Breast epithelium (tissue), 4 donors: ENCODE measurements at regions not wholly inside any gene's neighbourhood (a gene's known extent, or its start where the extent isn't known, plus 50 kb on each side); places are given as distances from the start of the nearest gene placed in this dataset.
A peak's percentile ranks its signal among the peaks of the same experiment; 100 is the strongest.

Source experiments
- DNase-seq, 2 donors: peaks; one replicate each; pipeline ENCODE4 v3.0.0-alpha.2; 2019; ENCODE audit warnings: low spot score in 2 of 2
- H3K27ac ChIP-seq, 2 donors: fragments of 200-600 bp; sonication (generic) in 1 of 2; one replicate each; pipeline ENCODE4 v1.5.1; 2016 to 2019; ENCODE audit warnings: mild to moderate bottlenecking in 1 of 2
- H3K27me3 ChIP-seq, 2 donors: fragments of 200-600 bp; sonication (generic) in 1 of 2; one replicate each; pipeline versions ENCODE4 v1.5.1 to v1.6.0; 2017 to 2019; ENCODE audit warnings: control low read depth in 1 of 2, mild to moderate bottlenecking in 1 of 2
- H3K36me3 ChIP-seq: fragments of 200-600 bp; one replicate; pipeline ENCODE4 v1.5.1; 2019
- H3K4me1 ChIP-seq, 2 donors: fragments of 200-600 bp; sonication (generic); one replicate each; pipeline ENCODE4 v1.5.1; 2016 to 2019; ENCODE audit warnings: control low read depth in 1 of 2
- H3K4me3 ChIP-seq, 3 donors: fragments of 200-600 bp; sonication (generic); 1 replicate in 2 of 3; 2 replicates in 1 of 3; pipeline ENCODE4 v1.5.1; 2016 to 2019; ENCODE audit warnings: mild to moderate bottlenecking in 3 of 3, moderate library complexity in 2 of 3
- H3K9me3 ChIP-seq, 2 donors: fragments of 200-600 bp; sonication (generic) in 1 of 2; one replicate each; pipeline ENCODE4 v1.5.1; 2016 to 2019; ENCODE audit warnings: control low read depth in 1 of 2
- POLR2A ChIP-seq: fragments of 450-650 bp; IDR thresholded peaks from one replicate; pipeline ENCODE4 v1.6.1; 2016; ENCODE audit warnings: antibody characterized with exemption, mild to moderate bottlenecking, moderate library complexity
- POLR2AphosphoS5 ChIP-seq, 3 donors: sonication (generic); formaldehyde crosslinking; IDR thresholded peaks; one replicate each; pipeline ENCODE4 v1.6.1; 2017; ENCODE audit warnings: antibody characterized with exemption in 3 of 3
- intact Hi-C: fragments of 100-400 bp; cut with DNase I; formaldehyde crosslinking; loops from one replicate; pipeline ENCODE4 v1.15.1; 2023; ENCODE audit warnings: low total_unique reads
- TF ChIP-seq, protein P1 (sequence below), 3 donors: fragments of 450-650 bp; IDR thresholded peaks; one replicate each; pipeline ENCODE4 v1.5.1; 2016 to 2017; ENCODE audit warnings: antibody characterized with exemption in 3 of 3, mild to moderate bottlenecking in 3 of 3, moderate library complexity in 3 of 3

DNA sequence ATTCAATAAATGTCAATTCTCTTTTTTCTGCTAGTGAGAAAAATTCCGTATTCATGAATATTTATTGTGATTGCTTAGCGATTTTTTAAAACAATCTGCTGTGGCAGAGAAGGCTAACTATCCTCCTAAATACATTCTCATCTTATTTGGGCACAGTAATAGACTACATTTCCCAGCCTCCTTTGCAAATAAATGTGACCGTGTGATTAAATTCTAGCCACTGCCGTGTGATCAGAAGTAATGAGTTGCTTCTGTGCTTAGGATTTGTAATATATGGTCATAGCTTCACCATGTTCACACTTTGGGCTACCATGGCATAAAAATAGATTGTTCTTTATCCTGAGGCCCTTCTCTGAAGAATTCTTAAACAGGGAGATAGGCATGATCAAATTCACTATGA lies 179.6 kb downstream of the FAM124B start:
- Histone ChIP-seq H3K27ac (peak overlapping the region in 1 of 2 donors; percentile 0), H3K4me1 (no peaks in the 10 kb centered on the region), H3K36me3 (no peaks in the 10 kb centered on the region), H3K9me3 (peaks cover 0 to 5% of the 10 kb centered on the region in 2 donors), H3K27me3 (no peaks in the 10 kb centered on the region), H3K4me3 (no peak overlapping the region)
- no peak for DNase-seq
- intact Hi-C loops: no loop called here
- TF ChIP-seq, protein P1, sequence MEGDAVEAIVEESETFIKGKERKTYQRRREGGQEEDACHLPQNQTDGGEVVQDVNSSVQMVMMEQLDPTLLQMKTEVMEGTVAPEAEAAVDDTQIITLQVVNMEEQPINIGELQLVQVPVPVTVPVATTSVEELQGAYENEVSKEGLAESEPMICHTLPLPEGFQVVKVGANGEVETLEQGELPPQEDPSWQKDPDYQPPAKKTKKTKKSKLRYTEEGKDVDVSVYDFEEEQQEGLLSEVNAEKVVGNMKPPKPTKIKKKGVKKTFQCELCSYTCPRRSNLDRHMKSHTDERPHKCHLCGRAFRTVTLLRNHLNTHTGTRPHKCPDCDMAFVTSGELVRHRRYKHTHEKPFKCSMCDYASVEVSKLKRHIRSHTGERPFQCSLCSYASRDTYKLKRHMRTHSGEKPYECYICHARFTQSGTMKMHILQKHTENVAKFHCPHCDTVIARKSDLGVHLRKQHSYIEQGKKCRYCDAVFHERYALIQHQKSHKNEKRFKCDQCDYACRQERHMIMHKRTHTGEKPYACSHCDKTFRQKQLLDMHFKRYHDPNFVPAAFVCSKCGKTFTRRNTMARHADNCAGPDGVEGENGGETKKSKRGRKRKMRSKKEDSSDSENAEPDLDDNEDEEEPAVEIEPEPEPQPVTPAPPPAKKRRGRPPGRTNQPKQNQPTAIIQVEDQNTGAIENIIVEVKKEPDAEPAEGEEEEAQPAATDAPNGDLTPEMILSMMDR (IDR thresholded peaks at IDR 0.05): no peak
- TF ChIP-seq POLR2AphosphoS5 (IDR thresholded peaks at IDR 0.05) (no peak), POLR2A (no peak)

DNA sequence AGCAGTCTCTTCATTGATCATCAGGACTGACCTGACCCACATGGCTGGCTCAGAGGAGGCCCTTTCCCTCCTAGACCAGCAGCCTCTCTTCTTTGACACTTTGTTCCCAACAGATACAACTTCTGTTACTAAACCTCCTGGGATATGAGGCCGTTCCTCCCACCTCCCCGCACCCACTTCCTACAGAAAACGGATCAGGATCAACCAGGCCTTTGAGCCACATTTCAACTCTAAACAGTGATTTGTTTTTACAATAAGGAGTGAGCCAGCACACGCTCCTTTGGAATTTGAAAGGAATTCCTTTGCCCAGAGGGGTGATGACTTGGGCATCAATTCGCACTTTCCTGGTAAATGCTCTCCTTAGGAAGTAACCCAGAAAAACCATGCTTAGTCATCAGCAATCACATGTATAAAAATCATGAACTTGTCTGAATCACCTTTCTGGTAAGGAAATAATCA lies 180.4 kb downstream of the FAM124B start:
- intact Hi-C loops: no loop called here
- H3K4me1 ChIP-seq: no peaks in the 10 kb centered on the region
- H3K9me3 ChIP-seq: peaks cover 0 to 6% of the 10 kb centered on the region in 2 donors
- no peak for TF ChIP-seq POLR2AphosphoS5 (IDR thresholded peaks at IDR 0.05)
- TF ChIP-seq, protein P1 (IDR thresholded peaks at IDR 0.05): no peak
- H3K27ac ChIP-seq: peak overlapping the region in 1 of 2 donors; percentile 67
- H3K36me3 ChIP-seq: no peaks in the 10 kb centered on the region
- DNase-seq: peak in 1 of 2 donors; percentile 28
- H3K27me3 ChIP-seq: no peaks in the 10 kb centered on the region
- no peak overlapping the region for H3K4me3 ChIP-seq

DNA sequence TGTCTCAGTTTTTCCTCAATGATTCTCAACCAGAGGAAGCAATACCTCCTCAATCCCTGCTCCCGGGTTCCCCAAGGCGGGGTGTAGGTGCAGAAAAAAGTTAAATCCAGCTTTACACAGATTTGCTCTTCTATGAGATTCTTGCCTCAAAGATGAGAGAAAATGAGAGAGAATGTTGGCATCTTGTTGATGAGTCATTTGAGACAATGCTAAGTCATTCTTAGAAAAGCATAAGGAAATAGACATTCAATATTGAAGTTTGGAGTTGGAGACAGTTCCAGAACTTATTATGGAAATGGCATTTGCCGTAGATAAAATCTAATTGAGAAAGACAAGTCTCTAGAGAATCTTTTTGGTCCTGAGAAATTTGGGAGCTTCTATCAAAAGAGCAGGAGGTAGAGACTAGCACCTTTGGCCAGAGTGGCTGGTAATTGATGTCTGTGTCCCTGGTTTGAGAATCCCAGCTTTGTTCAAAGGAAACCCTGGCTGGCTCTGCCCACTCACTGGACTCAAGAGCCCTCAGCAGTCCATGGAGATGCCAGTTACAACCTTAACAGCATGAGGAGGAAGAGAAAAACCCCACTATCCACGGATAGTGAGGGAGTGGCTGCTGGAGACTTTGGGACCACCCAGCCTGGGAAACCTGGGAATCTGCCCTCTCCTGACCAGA lies 181.2 kb downstream of the FAM124B start:
- Histone ChIP-seq H3K27me3 (no peaks in the 10 kb centered on the region), H3K27ac (peak overlapping the region in 1 of 2 donors; percentile 67), H3K36me3 (no peaks in the 10 kb centered on the region), H3K4me3 (no peak overlapping the region), H3K4me1 (no peaks in the 10 kb centered on the region), H3K9me3 (peaks cover 0 to 6% of the 10 kb centered on the region in 2 donors)
- no peak for DNase-seq
- no peak for TF ChIP-seq POLR2AphosphoS5 (IDR thresholded peaks at IDR 0.05)
- TF ChIP-seq POLR2A: no peak
- TF ChIP-seq, protein P1 (IDR thresholded peaks at IDR 0.05): no peak
- intact Hi-C loops: no loop called here

DNA sequence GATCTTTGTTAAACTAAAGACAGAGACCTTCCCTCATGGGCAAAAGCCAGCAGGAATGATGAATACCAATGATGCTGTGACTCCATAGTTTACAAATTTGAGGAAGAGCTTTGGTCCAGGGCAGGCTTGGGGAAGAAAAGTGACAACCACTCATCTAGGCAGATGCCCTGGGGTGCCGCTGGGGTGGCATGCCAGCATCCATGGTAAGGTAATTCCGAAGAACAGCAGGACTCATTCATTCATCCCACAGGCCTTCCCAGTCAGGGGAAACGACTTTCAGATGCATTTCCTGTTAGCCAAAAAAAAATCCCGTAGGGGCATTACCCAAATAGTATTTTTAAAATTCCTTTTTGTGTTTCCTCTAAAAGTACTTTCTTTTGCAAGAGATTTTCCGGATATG lies 180.7 kb upstream of the SERPINE2 start:
- Histone ChIP-seq H3K4me3 (no peak overlapping the region), H3K4me1 (no peaks in the 10 kb centered on the region), H3K27me3 (no peaks in the 10 kb centered on the region), H3K9me3 (peaks cover 0 to 6% of the 10 kb centered on the region in 2 donors), H3K27ac (no peak overlapping the region), H3K36me3 (no peaks in the 10 kb centered on the region)
- intact Hi-C loops: no loop called here
- no peak for DNase-seq
- no peak for TF ChIP-seq POLR2AphosphoS5 (IDR thresholded peaks at IDR 0.05)
- TF ChIP-seq, protein P1 (IDR thresholded peaks at IDR 0.05): no peak
- no peak for TF ChIP-seq POLR2A

DNA sequence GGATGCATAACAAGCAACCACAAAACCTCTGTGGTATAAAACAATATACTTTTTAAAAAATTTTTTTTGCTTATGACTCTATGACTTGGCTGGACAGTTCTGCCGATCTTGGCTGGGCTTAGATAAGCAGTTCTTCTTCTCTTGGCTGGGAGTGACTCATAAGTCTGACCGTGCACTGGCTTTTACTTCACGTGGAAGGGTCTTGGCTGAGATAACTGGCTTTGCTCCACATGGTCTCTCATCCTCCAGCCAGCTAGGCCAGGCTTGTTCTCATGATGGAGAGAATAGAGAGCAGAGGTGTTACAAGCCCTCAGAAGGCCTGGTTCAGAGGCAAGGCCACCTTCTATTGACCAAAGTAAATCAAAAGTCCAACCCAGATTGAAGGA lies 178.9 kb upstream of the SERPINE2 start:
- intact Hi-C loops: no loop called here
- no peak for DNase-seq
- TF ChIP-seq POLR2AphosphoS5 (IDR thresholded peaks at IDR 0.05) (no peak), POLR2A (no peak)
- TF ChIP-seq, protein P1 (IDR thresholded peaks at IDR 0.05): no peak

More for the DNA sequence above, 178.9 kb upstream of the SERPINE2 start:
- peaks cover 0 to 6% of the 10 kb centered on the region in 2 donors for H3K9me3 ChIP-seq
- no peak overlapping the region for H3K27ac ChIP-seq
- H3K4me1 ChIP-seq: no peaks in the 10 kb centered on the region
- H3K36me3 ChIP-seq: no peaks in the 10 kb centered on the region
- H3K4me3 ChIP-seq: no peak overlapping the region
- H3K27me3 ChIP-seq: no peaks in the 10 kb centered on the region
